Adrenal gland (tissue), 5 donors: ENCODE measurements at regions not wholly inside any gene's neighbourhood (a gene's known extent, or its start where the extent isn't known, plus 50 kb on each side); places are given as distances from the start of the nearest gene placed in this dataset.

Experiments
- POLR2A ChIP-seq, 2 donors: fragments of 450-650 bp; IDR thresholded peaks; one replicate each; pipeline ENCODE4 v1.6.1; 2017; ENCODE audit warnings: antibody characterized with exemption in 2 of 2, mild to moderate bottlenecking in 2 of 2, moderate library complexity in 1 of 2
- TF ChIP-seq, protein P1 (sequence below), 6 experiments: fragments of 450-650 bp in 4 of 6; fragments of 200-600 bp in 2 of 6; sonication (generic) in 1 of 6; IDR thresholded peaks; 1 replicate in 5 of 6; 2 replicates in 1 of 6; pipeline versions ENCODE4 v1.5.1 to v1.8.0; 2016 to 2021; ENCODE audit warnings: antibody characterized with exemption in 6 of 6, mild to moderate bottlenecking in 2 of 6, moderate library complexity in 1 of 6
- donor health status: DM: no; HTN: no; CAD: no.

DNA sequence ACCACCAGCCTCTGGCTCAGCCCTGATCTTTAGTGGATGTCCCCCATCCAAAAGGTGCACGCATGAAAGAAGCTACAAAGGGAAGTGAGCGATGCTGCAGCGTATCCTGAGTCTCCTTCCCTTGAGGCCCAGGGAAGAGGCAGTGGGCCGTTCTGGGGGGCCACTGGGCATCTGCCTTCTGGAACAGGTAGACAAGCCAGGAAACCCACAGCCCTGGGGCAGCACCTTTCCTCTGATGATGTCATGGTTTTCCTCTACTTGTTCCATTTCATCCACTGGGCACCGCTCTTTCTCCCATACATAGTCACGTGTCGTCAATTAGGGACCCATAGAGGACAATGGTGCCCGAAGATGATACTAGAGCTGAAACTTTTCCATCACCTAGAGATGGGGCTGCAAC, 194.0 kb upstream of the IRX1 start:
- TF ChIP-seq, protein P1, sequence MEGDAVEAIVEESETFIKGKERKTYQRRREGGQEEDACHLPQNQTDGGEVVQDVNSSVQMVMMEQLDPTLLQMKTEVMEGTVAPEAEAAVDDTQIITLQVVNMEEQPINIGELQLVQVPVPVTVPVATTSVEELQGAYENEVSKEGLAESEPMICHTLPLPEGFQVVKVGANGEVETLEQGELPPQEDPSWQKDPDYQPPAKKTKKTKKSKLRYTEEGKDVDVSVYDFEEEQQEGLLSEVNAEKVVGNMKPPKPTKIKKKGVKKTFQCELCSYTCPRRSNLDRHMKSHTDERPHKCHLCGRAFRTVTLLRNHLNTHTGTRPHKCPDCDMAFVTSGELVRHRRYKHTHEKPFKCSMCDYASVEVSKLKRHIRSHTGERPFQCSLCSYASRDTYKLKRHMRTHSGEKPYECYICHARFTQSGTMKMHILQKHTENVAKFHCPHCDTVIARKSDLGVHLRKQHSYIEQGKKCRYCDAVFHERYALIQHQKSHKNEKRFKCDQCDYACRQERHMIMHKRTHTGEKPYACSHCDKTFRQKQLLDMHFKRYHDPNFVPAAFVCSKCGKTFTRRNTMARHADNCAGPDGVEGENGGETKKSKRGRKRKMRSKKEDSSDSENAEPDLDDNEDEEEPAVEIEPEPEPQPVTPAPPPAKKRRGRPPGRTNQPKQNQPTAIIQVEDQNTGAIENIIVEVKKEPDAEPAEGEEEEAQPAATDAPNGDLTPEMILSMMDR (IDR thresholded peaks at IDR 0.05), result no peak
- TF ChIP-seq POLR2A (IDR thresholded peaks at IDR 0.05), result no peak
